IMR-90 (cell line): ENCODE measurements at regions not wholly inside any gene's neighbourhood (a gene's known extent, or its start where the extent isn't known, plus 50 kb on each side); places are given as distances from the start of the nearest gene placed in this dataset.

Experiments
- ATAC-seq: fragments of 200-7000 bp; cut with Tn5 transposase; 2 replicates; pipeline ENCODE4 v1.9.1; 2020; ENCODE audit warnings: low read depth, mild to moderate bottlenecking, moderate library complexity
- BruUV-seq: library from RNA; stranded (reverse); fragments of 400-500 nt; replicated peaks from 2 replicates; lab custom pipeline; 2021; lab: Mats Ljungman, UMichigan
- CTCF ChIA-PET: fragments of 300-600 bp; formaldehyde crosslinking; extraction: SDS; loops from one replicate; lab custom pipeline; 2021; ENCODE audit warnings: antibody characterized with exemption; lab: Yijun Ruan, JAX
- POLR2A ChIA-PET: fragments of 300-600 bp; sonication (Branson Sonifier 250); formaldehyde crosslinking; loops from one replicate; lab custom pipeline; 2022; ENCODE audit warnings: antibody characterized with exemption; ENCODE audit not compliant: unreplicated experiment; lab: Charles Lee
- DNase-seq: peaks from one replicate; pipeline ENCODE4 v3.0.0; 2013
- H2AFZ ChIP-seq: replicated peaks from 2 replicates; pipeline ENCODE3; 2013; ENCODE audit warnings: low read length, mild to moderate bottlenecking; ENCODE audit not compliant: poor library complexity
- H2AK5ac ChIP-seq: 2 replicates; pipeline ENCODE4 v1.6.1; 2013; ENCODE audit warnings: low read depth, low read length, inconsistent platforms
- H2AK9ac ChIP-seq: replicated peaks from 2 replicates; pipeline ENCODE3; 2013; ENCODE audit warnings: mild to moderate bottlenecking, low read depth, low read length, moderate library complexity; ENCODE audit not compliant: poor library complexity
- H2BK120ac ChIP-seq: 2 replicates; pipeline ENCODE4 v1.6.1; 2013; ENCODE audit warnings: low read depth, low read length, inconsistent platforms
- H2BK15ac ChIP-seq: 3 replicates; pipeline ENCODE4 v1.6.1; 2013; ENCODE audit warnings: low read depth, low read length, inconsistent platforms
- H2BK20ac ChIP-seq: 2 replicates; pipeline ENCODE4 v1.6.1; 2013; ENCODE audit warnings: low read depth, mild to moderate bottlenecking, inconsistent platforms, low read length, moderate library complexity
- H2BK5ac ChIP-seq: 2 replicates; pipeline ENCODE4 v1.6.1; 2013; ENCODE audit warnings: mild to moderate bottlenecking, low read depth, low read length, inconsistent platforms; ENCODE audit not compliant: poor library complexity, severe bottlenecking
- H3K14ac ChIP-seq: replicated peaks from 2 replicates; pipeline ENCODE4 v1.6.1; 2013; ENCODE audit warnings: low read depth, low read length, inconsistent platforms
- H3K18ac ChIP-seq: 2 replicates; pipeline ENCODE4 v1.6.1; 2013; ENCODE audit warnings: low read depth, low read length, control low read depth
- H3K23ac ChIP-seq: 2 replicates; pipeline ENCODE4 v1.6.1; 2013; ENCODE audit warnings: low read depth, low read length, inconsistent platforms
- H3K27ac ChIP-seq: 2 replicates; pipeline ENCODE4 v1.5.1; 2013; ENCODE audit warnings: mild to moderate bottlenecking, control low read depth, low read length; ENCODE audit not compliant: insufficient read depth
- H3K27me3 ChIP-seq: 2 replicates; pipeline ENCODE4 v1.6.1; 2013; ENCODE audit warnings: low read length; ENCODE audit not compliant: control insufficient read depth, insufficient read depth
- H3K36me3 ChIP-seq: 2 replicates; pipeline ENCODE4 v1.6.1; 2013; ENCODE audit warnings: low read length, mixed read lengths; ENCODE audit not compliant: control insufficient read depth, insufficient read depth
- H3K4ac ChIP-seq: 2 replicates; pipeline ENCODE4 v1.6.1; 2013; ENCODE audit warnings: low read depth, low read length, inconsistent platforms
- H3K4me1 ChIP-seq: 2 replicates; pipeline ENCODE4 v1.6.1; 2013; ENCODE audit warnings: low read length, mixed read lengths; ENCODE audit not compliant: control insufficient read depth, insufficient read depth
- H3K4me2 ChIP-seq: 2 replicates; pipeline ENCODE4 v1.6.1; 2013; ENCODE audit warnings: low read depth, mild to moderate bottlenecking, control low read depth, low read length, moderate library complexity
- H3K4me3 ChIP-seq: 2 replicates; pipeline ENCODE4 v1.5.1; 2013; ENCODE audit warnings: low read depth, mild to moderate bottlenecking, control low read depth, low read length, moderate library complexity; ENCODE audit not compliant: insufficient read depth
- H3K56ac ChIP-seq: 2 replicates; pipeline ENCODE4 v1.6.1; 2013; ENCODE audit warnings: low read length, inconsistent platforms; ENCODE audit not compliant: insufficient read depth; ENCODE audit errors: extremely low read depth
- H3K79me1 ChIP-seq, 2 experiments: 2 replicates each; pipeline ENCODE4 v1.6.1; 2013; ENCODE audit warnings: low read length in 2 of 2, inconsistent platforms in 1 of 2, low read depth in 1 of 2
- H3K9ac ChIP-seq: 2 replicates; pipeline ENCODE4 v1.6.1; 2013; ENCODE audit warnings: low read depth, low read length, control low read depth
- H3K9me1 ChIP-seq: 2 replicates; pipeline ENCODE4 v1.6.1; 2013; ENCODE audit warnings: low read length, inconsistent platforms; ENCODE audit not compliant: insufficient read depth
- H3K9me3 ChIP-seq: 2 replicates; pipeline ENCODE4 v1.6.1; 2013; ENCODE audit warnings: low read length; ENCODE audit not compliant: control insufficient read depth, insufficient read depth
- H4K20me1 ChIP-seq: 2 replicates; pipeline ENCODE4 v1.6.1; 2013; ENCODE audit warnings: low read length, inconsistent platforms; ENCODE audit not compliant: insufficient read depth
- H4K5ac ChIP-seq: 2 replicates; pipeline ENCODE4 v1.6.1; 2013; ENCODE audit warnings: mild to moderate bottlenecking, low read depth, low read length, control low read depth
- H4K8ac ChIP-seq, 2 experiments: 2 replicates each; pipeline ENCODE4 v1.6.1; 2013; ENCODE audit warnings: low read depth in 2 of 2, low read length in 2 of 2, control low read depth in 1 of 2, inconsistent platforms in 1 of 2
- H4K91ac ChIP-seq: 2 replicates; pipeline ENCODE4 v1.6.1; 2013; ENCODE audit warnings: low read depth, low read length, inconsistent platforms; ENCODE audit not compliant: insufficient read depth
- CHD1 ChIP-seq: IDR thresholded peaks from 2 replicates; pipeline ENCODE4 v1.6.1; 2012; ENCODE audit warnings: low read depth, low read length, improper control_type of control experiment
- MAFK ChIP-seq: IDR thresholded peaks from 2 replicates; pipeline ENCODE4 v1.6.1; 2012; ENCODE audit warnings: low read depth, low read length, improper control_type of control experiment
- MAZ ChIP-seq: IDR thresholded peaks from 2 replicates; pipeline ENCODE4 v1.6.1; 2012; ENCODE audit warnings: low read depth, mild to moderate bottlenecking, low read length, improper control_type of control experiment, moderate library complexity, borderline replicate concordance
- POLR2A ChIP-seq: IDR thresholded peaks from 2 replicates; pipeline ENCODE4 v1.6.1; 2012; ENCODE audit warnings: mild to moderate bottlenecking, low read depth, low read length
- SMC3 ChIP-seq: fragments of 150-350 bp; IDR thresholded peaks from 2 replicates; pipeline ENCODE4 v1.6.1; 2016; ENCODE audit warnings: low read depth, mild to moderate bottlenecking, antibody characterized with exemption, low read length, moderate library complexity
- WGBS, 2 experiments: methylation state at CpG; one replicate each; pipeline versions ENCODE4 v1.1.5 to v1.1.7; 2013; ENCODE audit warnings: missing lambda C conversion rate in 2 of 2; ENCODE audit not compliant: insufficient read length in 1 of 2; ENCODE audit errors: extremely low coverage in 2 of 2; 5-methylcytosine and 5-hydroxymethylcytosine counted together
- dilution Hi-C: fragments of 300-500 bp; cut with HindIII; formaldehyde crosslinking; loops from one replicate; pipeline ENCODE4 v1.14.3; 2018; ENCODE audit warnings: low sequenced_read_pairs; ENCODE audit not compliant: unreplicated experiment
- in situ Hi-C: fragments of 300-500 bp; cut with MboI; formaldehyde crosslinking; loops from 3 replicates; pipeline ENCODE4 v1.14.3; 2019; ENCODE audit warnings: low sequenced_read_pairs, inconsistent platforms, mixed read lengths
- intact Hi-C: fragments of 100-400 bp; cut with micrococcal nuclease; formaldehyde crosslinking; loops from 2 replicates; pipeline ENCODE4 v1.10.0; 2022

- Histone ChIP-seq H4K8ac (no peak overlapping the region), H4K5ac (no peak overlapping the region), H3K79me1 (no peaks in the 10 kb centered on the region), H2BK120ac (no peak overlapping the region), H2BK5ac (no peak overlapping the region), H3K4ac (no peak overlapping the region), H2AFZ (no peak overlapping the region), H3K23ac (no peak overlapping the region), H3K27ac (no peak overlapping the region), H3K36me3 (no peaks in the 10 kb centered on the region), H2AK9ac (no peak overlapping the region), H3K14ac (no peak overlapping the region), H3K9me3 (peaks cover 10% of the 10 kb centered on the region; the same call in 1 of the 2 replicates), H3K56ac (no peak overlapping the region), H3K9ac (no peak overlapping the region), H2AK5ac (no peak overlapping the region), H3K9me1 (no peaks in the 10 kb centered on the region), H3K4me1 (no peaks in the 10 kb centered on the region), H3K4me3 (no peak overlapping the region), H4K20me1 (no peaks in the 10 kb centered on the region), H3K4me2 (no peak overlapping the region), H3K27me3 (no peaks in the 10 kb centered on the region), H4K91ac (no peak overlapping the region), H3K18ac (no peak overlapping the region), H2BK20ac (no peak overlapping the region), H2BK15ac (no peak overlapping the region)
- no peak for TF ChIP-seq CHD1
- no peak for TF ChIP-seq POLR2A
- no peak for TF ChIP-seq SMC3
- TF ChIP-seq MAZ: no peak
- TF ChIP-seq MAFK: no peak
- ChIA-PET CTCF (no interaction called here), POLR2A (no interaction called here)
- intact Hi-C loops (no loop called here), dilution Hi-C loops (no loop called here), in situ Hi-C loops (no loop called here)
- DNase-seq: no peak
- no TSS peak for BruUV-seq
- no peak for ATAC-seq
- no CpG with 5 or more reads among the region's 2 CpGs for whole genome bisulfite sequencing, 2 experiments
Measured at GRCh38 chr2:34995196-34995595, 1360.4 kb upstream of the CRIM1 start.
